ENCODE measurements at regions not wholly inside any gene's neighbourhood (a gene's known extent, or its start where the extent isn't known, plus 50 kb on each side); places are given as distances from the start of the nearest gene placed in this dataset.

DNA sequence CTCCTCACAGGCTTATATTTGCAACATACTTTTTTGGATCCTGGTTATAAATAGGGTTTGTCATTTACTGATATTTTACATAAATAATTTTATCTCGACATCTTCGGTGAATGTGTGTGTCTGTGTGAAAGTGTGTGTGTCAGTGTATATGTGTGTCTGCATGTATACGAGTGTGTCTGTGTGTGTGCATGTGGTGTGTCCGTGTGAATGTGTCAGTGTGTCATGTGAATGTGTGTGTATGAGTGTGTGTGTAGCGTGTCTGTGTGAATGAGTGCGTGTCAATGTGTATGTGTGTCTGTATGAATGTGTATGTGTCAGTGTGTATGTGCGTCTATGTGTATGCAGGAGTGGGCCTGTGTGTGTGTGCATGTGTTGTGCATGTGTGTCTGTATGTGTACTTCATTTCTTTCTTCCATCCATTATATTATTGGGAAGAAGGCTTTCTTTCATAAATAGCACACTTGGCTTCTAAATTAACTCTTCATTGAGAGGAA is 161.6 kb downstream of the ST6GAL2 start (continued):
- TF ChIP-seq, protein P1, sequence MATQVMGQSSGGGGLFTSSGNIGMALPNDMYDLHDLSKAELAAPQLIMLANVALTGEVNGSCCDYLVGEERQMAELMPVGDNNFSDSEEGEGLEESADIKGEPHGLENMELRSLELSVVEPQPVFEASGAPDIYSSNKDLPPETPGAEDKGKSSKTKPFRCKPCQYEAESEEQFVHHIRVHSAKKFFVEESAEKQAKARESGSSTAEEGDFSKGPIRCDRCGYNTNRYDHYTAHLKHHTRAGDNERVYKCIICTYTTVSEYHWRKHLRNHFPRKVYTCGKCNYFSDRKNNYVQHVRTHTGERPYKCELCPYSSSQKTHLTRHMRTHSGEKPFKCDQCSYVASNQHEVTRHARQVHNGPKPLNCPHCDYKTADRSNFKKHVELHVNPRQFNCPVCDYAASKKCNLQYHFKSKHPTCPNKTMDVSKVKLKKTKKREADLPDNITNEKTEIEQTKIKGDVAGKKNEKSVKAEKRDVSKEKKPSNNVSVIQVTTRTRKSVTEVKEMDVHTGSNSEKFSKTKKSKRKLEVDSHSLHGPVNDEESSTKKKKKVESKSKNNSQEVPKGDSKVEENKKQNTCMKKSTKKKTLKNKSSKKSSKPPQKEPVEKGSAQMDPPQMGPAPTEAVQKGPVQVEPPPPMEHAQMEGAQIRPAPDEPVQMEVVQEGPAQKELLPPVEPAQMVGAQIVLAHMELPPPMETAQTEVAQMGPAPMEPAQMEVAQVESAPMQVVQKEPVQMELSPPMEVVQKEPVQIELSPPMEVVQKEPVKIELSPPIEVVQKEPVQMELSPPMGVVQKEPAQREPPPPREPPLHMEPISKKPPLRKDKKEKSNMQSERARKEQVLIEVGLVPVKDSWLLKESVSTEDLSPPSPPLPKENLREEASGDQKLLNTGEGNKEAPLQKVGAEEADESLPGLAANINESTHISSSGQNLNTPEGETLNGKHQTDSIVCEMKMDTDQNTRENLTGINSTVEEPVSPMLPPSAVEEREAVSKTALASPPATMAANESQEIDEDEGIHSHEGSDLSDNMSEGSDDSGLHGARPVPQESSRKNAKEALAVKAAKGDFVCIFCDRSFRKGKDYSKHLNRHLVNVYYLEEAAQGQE (IDR thresholded peaks at IDR 0.05), result no peak
- TF ChIP-seq HDAC2 (IDR thresholded peaks at IDR 0.05) (no peak), RAD21 (conservative IDR thresholded peaks at IDR 0.05 in 1 of 2, IDR thresholded peaks at IDR 0.05 in 1 of 2) (no peak), HOXB5 (CRISPR knock-in tag; IDR thresholded peaks at IDR 0.05) (no peak)
- TF ChIP-seq, protein P2, sequence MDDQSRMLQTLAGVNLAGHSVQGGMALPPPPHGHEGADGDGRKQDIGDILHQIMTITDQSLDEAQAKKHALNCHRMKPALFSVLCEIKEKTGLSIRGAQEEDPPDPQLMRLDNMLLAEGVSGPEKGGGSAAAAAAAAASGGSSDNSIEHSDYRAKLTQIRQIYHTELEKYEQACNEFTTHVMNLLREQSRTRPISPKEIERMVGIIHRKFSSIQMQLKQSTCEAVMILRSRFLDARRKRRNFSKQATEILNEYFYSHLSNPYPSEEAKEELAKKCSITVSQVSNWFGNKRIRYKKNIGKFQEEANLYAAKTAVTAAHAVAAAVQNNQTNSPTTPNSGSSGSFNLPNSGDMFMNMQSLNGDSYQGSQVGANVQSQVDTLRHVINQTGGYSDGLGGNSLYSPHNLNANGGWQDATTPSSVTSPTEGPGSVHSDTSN (IDR thresholded peaks at IDR 0.05), result no peak

- FAIRE-seq, result no peak
- no peak overlapping the region for H3K4me3 ChIP-seq
- ChIA-PET POLR2A (no interaction called here), CTCF (interaction anchor here (0.8 to 1.1 kb wide), 2 partner anchors 368 to 838 kb away, joined by 3 read pairs; no protein-coding TSS in a partner anchor)
- H3K9me3 ChIP-seq, result 0 out of 3 replicates have a peak, but pooled peaks cover 4% of the 10 kb centered on the region
- no peak overlapping the region for H3K27ac ChIP-seq
- TF ChIP-seq PHF8 (IDR thresholded peaks at IDR 0.05; ENCODE audit: borderline replicate concordance, low read depth) (no peak), NPAS2 (CRISPR knock-in tag; IDR thresholded peaks at IDR 0.05; ENCODE audit: borderline replicate concordance) (no peak), EP300 (IDR thresholded peaks at IDR 0.05) (no peak), FOSL2 (IDR thresholded peaks at IDR 0.05) (no peak), FOSL2 (CRISPR knock-in tag; IDR thresholded peaks at IDR 0.05) (no peak), ZC3H11A (IDR thresholded peaks at IDR 0.05) (no peak), NR3C1 (IDR thresholded peaks at IDR 0.05) (no peak), USF2 (IDR thresholded peaks at IDR 0.05) (no peak)
- no peak for ATAC-seq
- no peak overlapping the region for H3K4me2 ChIP-seq
- H3K4me1 ChIP-seq, result no peaks in the 10 kb centered on the region
- no peak for DNase-seq (ENCODE audit: low read depth in 1 of 2, low spot score in 1 of 2)
- 59% methylated on average over 4 of the region's 4 CpGs for WGBS (ENCODE audit: missing lambda C conversion rate)
Measured at GRCh38 chr2:106734165-106734564, 151.8 kb downstream of the ST6GAL2 start.

GRCh38 chr2:106735807-106736206 is 150.2 kb downstream of the ST6GAL2 start:
- H3K9me3 ChIP-seq, result 0 out of 3 replicates have a peak, but pooled peaks cover 6% of the 10 kb centered on the region
- H3K4me2 ChIP-seq, result no peak overlapping the region
- DNase-seq (ENCODE audit: low read depth in 1 of 2, low spot score in 1 of 2) (no peak), ATAC-seq (no peak), FAIRE-seq (no peak)
- ChIA-PET CTCF (no interaction called here), POLR2A (no interaction called here)
- 35% methylated on average over 5 of the region's 5 CpGs for WGBS (ENCODE audit: missing lambda C conversion rate)
- no peaks in the 10 kb centered on the region for H3K4me1 ChIP-seq
- TF ChIP-seq, protein P1 (IDR thresholded peaks at IDR 0.05), result no peak
- TF ChIP-seq ZSCAN20 (CRISPR knock-in tag; IDR thresholded peaks at IDR 0.05) (no peak), HDAC2 (IDR thresholded peaks at IDR 0.05) (no peak), PHF8 (IDR thresholded peaks at IDR 0.05; ENCODE audit: borderline replicate concordance, low read depth) (no peak), MAFK (IDR thresholded peaks at IDR 0.05; ENCODE audit: partially characterized antibody) (peak; percentile 84), ZC3H11A (IDR thresholded peaks at IDR 0.05) (no peak)
- no peak overlapping the region for H3K4me3 ChIP-seq
- no peak overlapping the region for H3K27ac ChIP-seq
